Thyroid gland (tissue), 4 donors: ENCODE measurements at regions not wholly inside any gene's neighbourhood (a gene's known extent, or its start where the extent isn't known, plus 50 kb on each side); places are given as distances from the start of the nearest gene placed in this dataset.

Experiments
- DNase-seq, 2 donors: peaks; one replicate each; pipeline ENCODE4 v3.0.0-alpha.2; 2019
- H3K27ac ChIP-seq, 3 donors: fragments of 200-600 bp; sonication (generic); 1 replicate in 2 of 3; 2 replicates in 1 of 3; pipeline ENCODE4 v1.5.1; 2016 to 2019; ENCODE audit warnings: mild to moderate bottlenecking in 1 of 3, moderate library complexity in 1 of 3
- H3K27me3 ChIP-seq: fragments of 200-600 bp; sonication (generic); one replicate; pipeline ENCODE4 v1.5.1; 2019
- H3K36me3 ChIP-seq, 2 donors: fragments of 200-600 bp; sonication (generic); one replicate each; pipeline ENCODE4 v1.5.1; 2016 to 2019
- H3K4me1 ChIP-seq, 2 donors: fragments of 200-600 bp; sonication (generic); one replicate each; pipeline ENCODE4 v1.5.1; 2017 to 2019
- H3K4me3 ChIP-seq, 3 donors: fragments of 200-600 bp; sonication (generic); replicated peaks in 1 of 3; 1 replicate in 2 of 3; 2 replicates in 1 of 3; pipeline ENCODE4 v1.5.1; 2016; ENCODE audit warnings: mild to moderate bottlenecking in 1 of 3
- H3K9me3 ChIP-seq: fragments of 200-600 bp; sonication (generic); one replicate; pipeline ENCODE4 v1.5.1; 2017
- CTCF ChIP-seq, 6 experiments: fragments of 200-600 bp in 3 of 6; fragments of 450-650 bp in 3 of 6; sonication (generic) in 3 of 6; IDR thresholded peaks; one replicate each; pipeline ENCODE4 v1.5.1; 2016 to 2019; ENCODE audit warnings: antibody characterized with exemption in 6 of 6, mild to moderate bottlenecking in 2 of 6, inconsistent platforms in 1 of 6, moderate library complexity in 1 of 6
- POLR2A ChIP-seq, 2 donors: fragments of 450-650 bp; IDR thresholded peaks; one replicate each; pipeline ENCODE4 v1.6.1; 2017; ENCODE audit warnings: antibody characterized with exemption in 2 of 2, mild to moderate bottlenecking in 2 of 2, moderate library complexity in 1 of 2
- WGBS, 2 donors: methylation state at CpG; one replicate each; pipeline ENCODE4 v1.1.5; 2017; 5-methylcytosine and 5-hydroxymethylcytosine counted together
- intact Hi-C: fragments of 100-400 bp; cut with DNase I; formaldehyde crosslinking; loops from one replicate; pipeline ENCODE4 v1.15.1; 2023

GRCh38 chr1:208445758-208446203, 201.6 kb upstream of the PLXNA2 start:
- WGBS, 2 donors: 87 to 93% methylated on average over 7 of the region's 7 CpGs
- intact Hi-C loops: no loop called here
- TF ChIP-seq POLR2A (IDR thresholded peaks at IDR 0.05) (no peak), CTCF (IDR thresholded peaks at IDR 0.05) (no peak)
- DNase-seq: peak in 1 of 2 donors; percentile 10
- no peaks in the 10 kb centered on the region for H3K4me1 ChIP-seq
- no peaks in the 10 kb centered on the region for H3K9me3 ChIP-seq
- H3K27ac ChIP-seq: no peak overlapping the region
- no peaks in the 10 kb centered on the region for H3K27me3 ChIP-seq
- no peaks in the 10 kb centered on the region for H3K36me3 ChIP-seq
- H3K4me3 ChIP-seq: no peak overlapping the region

GRCh38 chr1:208446271-208446691, 202.1 kb upstream of the PLXNA2 start:
- DNase-seq: no peak
- H3K36me3 ChIP-seq: no peaks in the 10 kb centered on the region
- H3K4me3 ChIP-seq: no peak overlapping the region
- H3K27me3 ChIP-seq: no peaks in the 10 kb centered on the region
- no peak overlapping the region for H3K27ac ChIP-seq
- TF ChIP-seq CTCF (IDR thresholded peaks at IDR 0.05): no peak
- TF ChIP-seq POLR2A (IDR thresholded peaks at IDR 0.05): no peak
- intact Hi-C loops: no loop called here
- WGBS, 2 donors: 71 to 80% methylated on average over 5 of the region's 5 CpGs
- no peaks in the 10 kb centered on the region for H3K9me3 ChIP-seq
- no peaks in the 10 kb centered on the region for H3K4me1 ChIP-seq

GRCh38 chr1:208448425-208448824, 204.2 kb upstream of the PLXNA2 start:
- Histone ChIP-seq H3K9me3 (no peaks in the 10 kb centered on the region), H3K36me3 (no peaks in the 10 kb centered on the region), H3K27ac (no peak overlapping the region), H3K4me1 (no peaks in the 10 kb centered on the region), H3K4me3 (no peak overlapping the region), H3K27me3 (no peaks in the 10 kb centered on the region)
- intact Hi-C loops: no loop called here
- WGBS, 2 donors: 87 to 93% methylated on average over 4 of the region's 4 CpGs
- TF ChIP-seq CTCF (IDR thresholded peaks at IDR 0.05) (no peak), POLR2A (IDR thresholded peaks at IDR 0.05) (no peak)
- DNase-seq: no peak

GRCh38 chr1:208449951-208450350, 205.8 kb upstream of the PLXNA2 start:
- Histone ChIP-seq H3K4me3 (no peak overlapping the region), H3K4me1 (no peaks in the 10 kb centered on the region), H3K27me3 (no peaks in the 10 kb centered on the region), H3K27ac (no peak overlapping the region), H3K9me3 (no peaks in the 10 kb centered on the region), H3K36me3 (no peaks in the 10 kb centered on the region)
- no peak for DNase-seq
- no peak for TF ChIP-seq POLR2A (IDR thresholded peaks at IDR 0.05)
- TF ChIP-seq CTCF (IDR thresholded peaks at IDR 0.05): no peak
- 89 to 93% methylated on average over 7 of the region's 7 CpGs for WGBS, 2 donors
- intact Hi-C loops: no loop called here

GRCh38 chr1:208450958-208451357, 206.8 kb upstream of the PLXNA2 start:
- Histone ChIP-seq H3K4me3 (no peak overlapping the region), H3K4me1 (no peaks in the 10 kb centered on the region), H3K9me3 (no peaks in the 10 kb centered on the region), H3K27ac (no peak overlapping the region), H3K27me3 (no peaks in the 10 kb centered on the region), H3K36me3 (no peaks in the 10 kb centered on the region)
- DNase-seq: no peak
- WGBS, 2 donors: 90 to 91% methylated on average over 10 of the region's 10 CpGs
- TF ChIP-seq CTCF (IDR thresholded peaks at IDR 0.05) (no peak), POLR2A (IDR thresholded peaks at IDR 0.05) (no peak)
- intact Hi-C loops: no loop called here
